SK-N-SH (cell line): ENCODE measurements at regions not wholly inside any gene's neighbourhood (a gene's known extent, or its start where the extent isn't known, plus 50 kb on each side); places are given as distances from the start of the nearest gene placed in this dataset.

ENCODE experiments used
- CHD2 ChIP-seq: fragments of 150-350 bp; IDR thresholded peaks from 2 replicates; pipeline ENCODE4 v1.6.1; 2018; ENCODE audit warnings: low read length; ENCODE audit not compliant: partially characterized antibody
- CTCF ChIP-seq: fragments of 200-600 bp; sonication (generic); IDR thresholded peaks from 2 replicates; pipeline ENCODE4 v1.6.1; 2017; ENCODE audit warnings: antibody characterized with exemption, mild to moderate bottlenecking, moderate library complexity
- EP300 ChIP-seq, 2 experiments: IDR thresholded peaks; 2 replicates each; pipeline versions ENCODE4 v1.4.0 to v1.6.1; 2012; ENCODE audit warnings: borderline replicate concordance in 1 of 2, low read depth in 1 of 2, low read length in 1 of 2
- EZH2phosphoT487 ChIP-seq: fragments of 200-600 bp; sonication (generic); IDR thresholded peaks from 2 replicates; pipeline ENCODE4 v1.6.1; 2017; ENCODE audit warnings: low read depth, mixed run types, mild to moderate bottlenecking, antibody characterized with exemption, moderate library complexity, borderline replicate concordance
- JUND ChIP-seq: IDR thresholded peaks from 2 replicates; pipeline ENCODE4 v1.4.0; 2012
- RAD21 ChIP-seq: IDR thresholded peaks from 2 replicates; pipeline ENCODE4 v1.6.1; 2012; ENCODE audit warnings: mild to moderate bottlenecking, low read length
- RCOR1 ChIP-seq: fragments of 150-350 bp; IDR thresholded peaks from 2 replicates; pipeline ENCODE4 v1.6.1; 2017; ENCODE audit warnings: antibody characterized with exemption, low read length
- TAF1 ChIP-seq: IDR thresholded peaks from 2 replicates; pipeline ENCODE4 v1.6.1; 2012; ENCODE audit warnings: low read depth, mild to moderate bottlenecking, low read length, moderate library complexity, borderline replicate concordance
- TCF12 ChIP-seq: IDR thresholded peaks from 2 replicates; pipeline ENCODE4 v1.4.0; 2012
- USF1 ChIP-seq: IDR thresholded peaks from 2 replicates; pipeline ENCODE4 v1.4.0; 2012; ENCODE audit warnings: low read depth, borderline replicate concordance
- TF ChIP-seq, protein P1 (sequence below): fragments of 150-350 bp; IDR thresholded peaks from 2 replicates; pipeline ENCODE4 v1.6.1; 2017; ENCODE audit warnings: antibody characterized with exemption, low read length, low read depth, borderline replicate concordance

DNA sequence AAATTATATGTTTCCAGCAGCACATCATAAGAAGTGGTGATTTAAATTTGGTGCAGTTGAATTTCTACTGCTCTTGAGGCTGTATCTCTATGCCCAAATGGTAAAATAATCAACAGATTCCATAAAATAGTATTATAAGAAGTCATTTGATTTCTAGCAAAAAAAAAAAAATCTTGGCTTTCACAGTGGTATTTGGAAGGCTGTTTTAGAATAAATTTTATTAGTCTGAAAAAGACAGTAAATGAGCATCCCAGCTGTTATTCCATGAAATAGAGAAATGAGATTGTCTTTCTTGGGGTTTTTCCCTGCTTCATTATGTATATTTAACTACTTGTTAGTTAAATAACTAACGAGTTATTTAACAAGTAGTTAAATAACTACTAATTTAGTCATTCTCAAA lies 156.0 kb upstream of the ABI3BP start:
- TF ChIP-seq TCF12 (no peak), CTCF (no peak), EZH2phosphoT487 (no peak), RCOR1 (no peak), USF1 (no peak), TAF1 (no peak), CHD2 (no peak), EP300 (IDR thresholded peaks at IDR 0.05; ENCODE audit: borderline replicate concordance in 1 of 2, low read depth in 1 of 2, low read length in 1 of 2) (no peak), JUND (no peak), RAD21 (no peak)
- TF ChIP-seq, protein P1, sequence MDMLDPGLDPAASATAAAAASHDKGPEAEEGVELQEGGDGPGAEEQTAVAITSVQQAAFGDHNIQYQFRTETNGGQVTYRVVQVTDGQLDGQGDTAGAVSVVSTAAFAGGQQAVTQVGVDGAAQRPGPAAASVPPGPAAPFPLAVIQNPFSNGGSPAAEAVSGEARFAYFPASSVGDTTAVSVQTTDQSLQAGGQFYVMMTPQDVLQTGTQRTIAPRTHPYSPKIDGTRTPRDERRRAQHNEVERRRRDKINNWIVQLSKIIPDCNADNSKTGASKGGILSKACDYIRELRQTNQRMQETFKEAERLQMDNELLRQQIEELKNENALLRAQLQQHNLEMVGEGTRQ, result no peak
